Lung (tissue), 11 donors: ENCODE measurements at regions not wholly inside any gene's neighbourhood (a gene's known extent, or its start where the extent isn't known, plus 50 kb on each side); places are given as distances from the start of the nearest gene placed in this dataset.
"Not testable (repeated sequence)": the region's sequence is repeated elsewhere in the genome, so short reads cannot be mapped to it uniquely, and the experiment has no call there.

Experiments used
- ATAC-seq: fragments of 200-7000 bp; cut with Tn5 transposase; one replicate; pipeline ENCODE4 v1.9.1; 2020; ENCODE audit warnings: moderate number of reproducible peaks; ENCODE audit not compliant: insufficient read depth, low FRiP score
- DNase-seq, 3 donors: peaks; one replicate each; pipeline ENCODE4 v3.0.0-alpha.2; 2013 to 2017
- H3K27ac ChIP-seq, 2 donors: one replicate each; pipeline ENCODE4 v1.5.1; 2013; ENCODE audit warnings: mild to moderate bottlenecking in 2 of 2, moderate library complexity in 2 of 2, control low read depth in 1 of 2, inconsistent platforms in 1 of 2, low read depth in 1 of 2, low read length in 1 of 2
- H3K27me3 ChIP-seq, 3 donors: one replicate each; pipeline ENCODE4 v1.5.1; 2013; ENCODE audit warnings: low read length in 2 of 3; ENCODE audit not compliant: control insufficient read depth in 3 of 3, insufficient read depth in 3 of 3
- H3K36me3 ChIP-seq, 4 donors: one replicate each; pipeline ENCODE4 v1.5.1; 2013; ENCODE audit warnings: low read length in 4 of 4, mild to moderate bottlenecking in 1 of 4, moderate library complexity in 1 of 4; ENCODE audit not compliant: control insufficient read depth in 4 of 4, insufficient read depth in 4 of 4
- H3K4me1 ChIP-seq, 5 donors: one replicate each; pipeline ENCODE4 v1.5.1; 2013; ENCODE audit warnings: low read length in 5 of 5, mild to moderate bottlenecking in 2 of 5, moderate library complexity in 1 of 5; ENCODE audit not compliant: control insufficient read depth in 5 of 5, insufficient read depth in 5 of 5
- H3K4me3 ChIP-seq: one replicate; pipeline ENCODE4 v1.5.1; 2013; ENCODE audit warnings: mild to moderate bottlenecking, control low read depth, moderate library complexity
- H3K9ac ChIP-seq, 2 donors: one replicate each; pipeline ENCODE4 v1.5.1; 2013; ENCODE audit warnings: low read length in 2 of 2, control low read depth in 1 of 2; ENCODE audit not compliant: insufficient read depth in 1 of 2
- H3K9me3 ChIP-seq, 4 donors: one replicate each; pipeline ENCODE4 v1.5.1; 2013; ENCODE audit warnings: low read length in 3 of 4, mild to moderate bottlenecking in 1 of 4, moderate library complexity in 1 of 4; ENCODE audit not compliant: control insufficient read depth in 4 of 4, insufficient read depth in 3 of 4
- WGBS, 2 donors: extraction: QIAGEN DNeasy Blood & Tissue Kit; methylation state at CpG; one replicate each; pipeline ENCODE4 v1.1.7; 2013; 5-methylcytosine and 5-hydroxymethylcytosine counted together
- TF ChIP-seq, protein P1 (sequence below): IDR thresholded peaks from 2 replicates; pipeline ENCODE4 v1.5.1; 2012; ENCODE audit warnings: mild to moderate bottlenecking; ENCODE audit errors: control extremely low read depth, extremely low read depth
- donor health status: control.
- donor health status: control.
- donor health status: Bipolar disorder and iron deficiency.
- donor health status: healthy.
- donor health status: DM: yes; HTN: yes; CAD: no.

- no peak overlapping the region for H3K27ac ChIP-seq
- H3K27me3 ChIP-seq = no peaks in the 10 kb centered on the region
- H3K4me3 ChIP-seq = no peak overlapping the region
- ATAC-seq (no peak), DNase-seq (no peak)
- peaks cover 5 to 9% (median 7%) of the 10 kb centered on the region in 4 donors for H3K36me3 ChIP-seq
- TF ChIP-seq, protein P1, sequence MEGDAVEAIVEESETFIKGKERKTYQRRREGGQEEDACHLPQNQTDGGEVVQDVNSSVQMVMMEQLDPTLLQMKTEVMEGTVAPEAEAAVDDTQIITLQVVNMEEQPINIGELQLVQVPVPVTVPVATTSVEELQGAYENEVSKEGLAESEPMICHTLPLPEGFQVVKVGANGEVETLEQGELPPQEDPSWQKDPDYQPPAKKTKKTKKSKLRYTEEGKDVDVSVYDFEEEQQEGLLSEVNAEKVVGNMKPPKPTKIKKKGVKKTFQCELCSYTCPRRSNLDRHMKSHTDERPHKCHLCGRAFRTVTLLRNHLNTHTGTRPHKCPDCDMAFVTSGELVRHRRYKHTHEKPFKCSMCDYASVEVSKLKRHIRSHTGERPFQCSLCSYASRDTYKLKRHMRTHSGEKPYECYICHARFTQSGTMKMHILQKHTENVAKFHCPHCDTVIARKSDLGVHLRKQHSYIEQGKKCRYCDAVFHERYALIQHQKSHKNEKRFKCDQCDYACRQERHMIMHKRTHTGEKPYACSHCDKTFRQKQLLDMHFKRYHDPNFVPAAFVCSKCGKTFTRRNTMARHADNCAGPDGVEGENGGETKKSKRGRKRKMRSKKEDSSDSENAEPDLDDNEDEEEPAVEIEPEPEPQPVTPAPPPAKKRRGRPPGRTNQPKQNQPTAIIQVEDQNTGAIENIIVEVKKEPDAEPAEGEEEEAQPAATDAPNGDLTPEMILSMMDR = no peak
- H3K4me1 ChIP-seq = peaks cover 0 to 3% (median 0%) of the 10 kb centered on the region in 5 donors
- no peaks in the 10 kb centered on the region for H3K9me3 ChIP-seq
- H3K9ac ChIP-seq = no peak overlapping the region
- WGBS, 2 donors = 55 to 67% methylated on average over 3 of the region's 3 CpGs
Observed at GRCh38 chr7:35865287-35865686, 64.4 kb downstream of the SEPTIN7 start.

DNA sequence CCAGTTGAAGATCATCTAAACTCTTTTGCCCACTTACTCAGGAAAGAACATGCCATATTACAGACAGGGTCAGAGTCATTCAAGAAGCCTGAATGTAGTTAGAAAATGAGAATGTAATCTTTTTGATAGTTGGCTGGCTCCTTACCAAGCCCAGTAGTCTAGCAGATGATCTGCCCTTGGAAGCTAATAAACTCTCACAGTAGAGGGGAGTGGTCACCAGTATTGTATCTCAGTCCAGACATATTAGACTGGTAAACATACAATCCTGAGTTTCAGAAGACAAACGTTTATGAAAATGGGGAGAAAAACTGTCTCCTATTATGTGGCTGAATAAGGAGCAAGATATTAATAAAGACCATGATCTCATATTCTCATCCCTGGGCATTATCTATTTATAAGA lies 65.3 kb downstream of the SEPTIN7 start:
- Histone ChIP-seq H3K4me3 (no peak overlapping the region), H3K4me1 (peaks cover 0 to 3% (median 0%) of the 10 kb centered on the region in 5 donors), H3K36me3 (peaks cover 5 to 11% (median 7%) of the 10 kb centered on the region in 4 donors), H3K9ac (no peak overlapping the region), H3K9me3 (no peaks in the 10 kb centered on the region), H3K27ac (peak overlapping the region in 1 of 2 donors; percentile 45), H3K27me3 (no peaks in the 10 kb centered on the region)
- TF ChIP-seq, protein P1 = no peak
- ATAC-seq = no peak
- DNase-seq = peak in 1 of 3 donors; percentile 12
- WGBS, 2 donors = 52 to 70% methylated on average over 1 of the region's 1 CpG

DNA sequence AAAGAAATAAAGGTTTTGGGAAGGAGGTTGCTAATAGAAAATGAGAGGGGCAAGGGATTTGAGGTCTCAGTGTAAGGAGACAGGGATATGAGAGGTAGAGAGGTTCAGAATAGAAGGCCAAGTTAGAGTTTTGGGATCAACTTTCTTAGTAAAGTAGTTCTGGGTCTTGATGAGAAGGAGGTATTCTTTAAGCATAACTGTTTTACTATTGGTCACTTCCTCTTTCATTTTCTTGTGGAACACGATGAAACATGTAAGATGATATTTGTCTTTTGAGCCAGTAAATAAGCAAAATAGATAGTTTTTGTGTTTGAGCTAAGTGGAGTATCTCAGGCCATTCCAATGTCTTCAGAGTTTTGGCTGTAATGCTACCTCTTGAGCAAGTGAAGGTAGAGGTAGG lies 68.3 kb downstream of the SEPTIN7 start:
- Histone ChIP-seq H3K36me3 (peaks cover 2 to 12% (median 5%) of the 10 kb centered on the region in 4 donors), H3K4me1 (peaks cover 0 to 13% (median 0%) of the 10 kb centered on the region in 5 donors)
- not testable (repeated sequence) for H3K27me3 ChIP-seq, H3K27ac ChIP-seq, H3K9ac ChIP-seq, H3K4me3 ChIP-seq, DNase-seq, ATAC-seq, H3K9me3 ChIP-seq
- 15 to 36% methylated on average over 1 of the region's 1 CpG for WGBS, 2 donors

GRCh38 chr7:35869810-35870209 lies 69.0 kb downstream of the SEPTIN7 start:
- peaks cover 0 to 10% (median 3%) of the 10 kb centered on the region in 4 donors for H3K36me3 ChIP-seq
- no peak overlapping the region for H3K4me3 ChIP-seq
- H3K27me3 ChIP-seq = no peaks in the 10 kb centered on the region
- TF ChIP-seq, protein P1 = no peak
- 83 to 93% methylated on average over 5 of the region's 5 CpGs for WGBS, 2 donors
- no peak overlapping the region for H3K27ac ChIP-seq
- H3K4me1 ChIP-seq = peaks cover 0 to 13% (median 0%) of the 10 kb centered on the region in 5 donors
- DNase-seq = peak in 2 of 3 donors; percentile 25 to 30
- no peak for ATAC-seq
- H3K9me3 ChIP-seq = no peaks in the 10 kb centered on the region
- H3K9ac ChIP-seq = no peak overlapping the region
